Cardiac septum (tissue), 1 donor: ENCODE measurements at regions not wholly inside any gene's neighbourhood (a gene's known extent, or its start where the extent isn't known, plus 50 kb on each side); places are given as distances from the start of the nearest gene placed in this dataset.

ENCODE experiments used
- DNase-seq: peaks from one replicate; pipeline ENCODE4 v3.0.0-alpha.2; 2020; ENCODE audit warnings: low spot score
- intact Hi-C: fragments of 100-400 bp; cut with DNase I; formaldehyde crosslinking; loops from one replicate; pipeline ENCODE4 v1.14.0; 2022
- donor health status: DM: no; HTN: no; CAD: no.

DNA sequence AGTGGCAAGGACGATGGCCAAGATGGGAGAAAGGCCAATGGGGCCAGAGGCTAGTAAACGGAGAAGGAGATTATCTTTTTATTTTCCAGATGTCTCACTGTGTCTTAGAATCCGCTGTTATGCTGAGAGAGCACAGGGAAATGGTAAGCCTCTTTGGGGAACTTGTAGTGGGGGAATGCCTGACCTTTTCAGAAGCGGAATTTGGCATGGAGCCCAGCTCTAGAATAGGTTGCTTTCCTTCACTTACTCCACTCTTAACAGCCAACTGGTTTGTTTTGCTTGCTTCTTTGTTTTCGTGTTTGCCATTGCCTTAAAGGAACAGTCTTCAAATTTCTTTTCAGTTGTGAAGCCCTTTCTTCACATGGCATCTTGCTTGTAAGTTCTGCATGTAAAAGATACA is 316.2 kb upstream of the THRB start:
- no peak for DNase-seq
- intact Hi-C loops, result no loop called here

DNA sequence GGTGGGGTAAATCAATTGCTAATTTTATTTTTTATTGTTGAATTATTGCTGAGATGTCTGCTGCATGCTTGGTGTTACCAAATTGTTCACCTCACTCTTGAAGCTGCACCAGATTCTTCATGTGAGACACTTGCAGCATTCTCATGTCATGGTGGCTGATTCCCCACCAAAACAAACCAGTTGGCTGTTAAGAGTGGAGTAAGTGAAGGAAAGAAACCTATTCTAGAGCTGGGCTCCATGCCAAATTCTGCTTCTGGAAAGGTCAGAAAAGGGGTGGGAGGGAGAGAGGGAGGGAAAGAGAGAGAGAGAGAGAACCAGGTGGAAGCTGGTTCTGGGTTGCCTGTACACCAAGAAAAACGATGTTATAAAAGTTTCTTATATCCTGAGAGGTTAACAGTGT is 317.5 kb upstream of the THRB start:
- no peak for DNase-seq
- intact Hi-C loops, result no loop called here

DNA sequence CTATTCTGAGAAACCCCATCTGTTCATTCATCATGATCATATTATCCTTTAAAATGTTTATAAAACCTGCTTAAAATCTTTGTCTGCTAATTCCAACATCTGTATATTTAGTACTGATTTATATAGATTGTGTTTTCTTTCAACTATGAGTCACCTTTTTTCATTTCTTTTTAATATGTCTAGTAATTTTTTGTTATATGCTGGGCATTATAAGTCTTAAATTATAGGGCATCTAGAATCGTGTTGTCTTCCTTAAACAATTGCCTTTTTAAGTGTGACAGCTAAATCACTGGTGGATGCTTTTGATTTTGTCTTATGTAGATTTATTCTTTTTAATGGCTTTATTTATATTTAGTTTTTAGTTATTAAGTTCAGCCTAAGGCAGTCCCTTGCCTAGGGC is 323.4 kb upstream of the THRB start:
- no peak for DNase-seq

DNA sequence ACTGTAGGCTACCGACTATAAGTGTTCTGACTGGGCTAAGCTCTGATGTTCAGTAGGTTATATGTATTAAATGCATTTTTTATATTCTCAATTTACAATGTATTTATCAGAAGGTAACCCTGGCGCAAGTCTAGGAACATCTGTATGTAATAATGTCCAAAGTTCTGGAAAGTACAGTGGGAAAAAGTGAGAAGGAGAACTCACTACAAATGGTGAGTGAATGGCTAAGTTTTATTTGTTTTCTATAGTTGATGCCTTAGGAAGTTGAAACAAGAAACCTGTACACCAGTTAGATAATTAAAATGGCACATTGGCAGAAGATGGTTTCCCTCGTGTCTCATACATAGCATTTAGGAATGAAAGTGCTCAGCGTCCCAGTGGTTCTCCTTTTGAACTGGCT is 333.4 kb upstream of the THRB start:
- DNase-seq, result no peak
- intact Hi-C loops, result no loop called here

More for the DNA sequence above, 323.4 kb upstream of the THRB start:
- intact Hi-C loops, result no loop called here

DNA sequence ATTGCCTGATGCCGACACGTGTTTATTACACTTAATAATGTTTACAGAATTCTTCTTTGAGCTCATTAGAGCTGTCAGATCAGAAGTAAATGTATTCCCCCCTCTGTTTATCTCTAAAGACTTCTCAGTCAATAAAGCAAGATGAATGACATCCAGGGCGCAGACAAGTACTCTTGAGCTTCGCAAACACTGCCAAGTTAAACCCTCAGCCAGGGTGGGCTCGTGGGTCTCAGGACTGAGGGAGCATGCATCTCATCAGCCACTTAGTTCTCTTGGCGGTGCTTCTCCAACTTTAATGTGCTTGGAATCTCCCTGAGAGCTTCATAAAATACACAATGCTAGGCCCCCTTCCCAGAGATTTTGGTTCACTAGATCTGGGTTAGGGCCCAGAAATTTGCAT is 333.9 kb upstream of the THRB start:
- no peak for DNase-seq
- intact Hi-C loops, result no loop called here

DNA sequence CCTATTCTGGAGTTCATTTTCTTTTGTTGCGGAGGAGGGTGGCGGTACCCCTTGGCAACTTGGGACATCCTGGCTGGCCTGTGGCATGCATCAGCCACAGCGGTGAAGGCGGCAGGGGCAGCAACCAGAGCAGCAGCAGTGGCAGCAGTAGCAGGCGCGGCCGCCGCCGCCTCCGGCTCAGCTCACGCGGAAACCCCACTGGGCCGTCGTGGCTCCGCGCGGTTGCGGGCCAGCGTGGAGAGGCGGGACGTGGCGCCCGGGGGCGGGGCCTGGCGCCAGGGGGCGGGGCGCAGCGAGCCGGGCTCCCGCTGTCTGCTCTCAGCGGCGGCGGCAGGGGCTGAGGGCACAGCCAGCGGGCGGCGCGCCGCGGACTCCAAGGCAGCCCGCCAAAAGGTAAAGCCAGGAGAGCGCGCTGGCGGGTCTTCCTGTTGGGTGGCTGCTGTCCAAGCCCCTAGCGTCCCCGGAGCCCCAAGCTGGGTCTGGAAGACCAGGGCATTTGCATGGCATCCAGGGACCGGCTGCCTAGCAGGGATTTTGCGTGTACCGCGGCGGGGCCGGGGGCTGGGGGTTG is 334.4 kb upstream of the THRB start:
- DNase-seq, result no peak
- intact Hi-C loops, result no loop called here

DNA sequence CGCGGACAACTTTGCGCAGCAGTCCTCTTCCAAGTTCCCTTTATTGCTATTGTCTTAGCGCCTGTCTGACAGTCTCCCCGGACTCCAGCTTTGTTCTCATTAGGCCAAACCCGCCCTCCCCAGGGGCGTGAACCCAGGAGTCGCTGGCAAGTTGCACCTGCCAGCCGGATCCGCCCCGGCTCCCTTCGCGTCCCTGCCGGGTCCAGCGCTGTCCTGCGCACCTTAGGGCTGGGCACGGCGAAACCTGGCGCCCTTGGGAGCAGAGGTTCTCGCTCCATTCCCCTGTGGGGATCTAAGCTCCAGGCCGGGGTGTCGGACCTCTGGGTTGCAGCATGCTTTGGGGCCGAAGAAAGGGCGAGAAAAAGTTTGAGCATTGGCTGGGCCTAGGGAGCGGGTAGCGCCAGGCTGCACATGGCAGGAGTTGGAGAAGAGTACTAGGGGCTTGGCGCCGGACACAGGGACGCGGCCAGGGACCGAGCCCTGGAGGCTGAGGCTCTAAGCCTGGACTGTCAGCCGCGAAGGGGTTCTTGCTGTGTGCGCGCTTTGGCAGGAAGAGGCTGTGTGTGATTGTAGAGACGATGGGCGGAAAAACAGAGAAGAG is 335.1 kb upstream of the THRB start:
- intact Hi-C loops, result no loop called here
- no peak for DNase-seq

DNA sequence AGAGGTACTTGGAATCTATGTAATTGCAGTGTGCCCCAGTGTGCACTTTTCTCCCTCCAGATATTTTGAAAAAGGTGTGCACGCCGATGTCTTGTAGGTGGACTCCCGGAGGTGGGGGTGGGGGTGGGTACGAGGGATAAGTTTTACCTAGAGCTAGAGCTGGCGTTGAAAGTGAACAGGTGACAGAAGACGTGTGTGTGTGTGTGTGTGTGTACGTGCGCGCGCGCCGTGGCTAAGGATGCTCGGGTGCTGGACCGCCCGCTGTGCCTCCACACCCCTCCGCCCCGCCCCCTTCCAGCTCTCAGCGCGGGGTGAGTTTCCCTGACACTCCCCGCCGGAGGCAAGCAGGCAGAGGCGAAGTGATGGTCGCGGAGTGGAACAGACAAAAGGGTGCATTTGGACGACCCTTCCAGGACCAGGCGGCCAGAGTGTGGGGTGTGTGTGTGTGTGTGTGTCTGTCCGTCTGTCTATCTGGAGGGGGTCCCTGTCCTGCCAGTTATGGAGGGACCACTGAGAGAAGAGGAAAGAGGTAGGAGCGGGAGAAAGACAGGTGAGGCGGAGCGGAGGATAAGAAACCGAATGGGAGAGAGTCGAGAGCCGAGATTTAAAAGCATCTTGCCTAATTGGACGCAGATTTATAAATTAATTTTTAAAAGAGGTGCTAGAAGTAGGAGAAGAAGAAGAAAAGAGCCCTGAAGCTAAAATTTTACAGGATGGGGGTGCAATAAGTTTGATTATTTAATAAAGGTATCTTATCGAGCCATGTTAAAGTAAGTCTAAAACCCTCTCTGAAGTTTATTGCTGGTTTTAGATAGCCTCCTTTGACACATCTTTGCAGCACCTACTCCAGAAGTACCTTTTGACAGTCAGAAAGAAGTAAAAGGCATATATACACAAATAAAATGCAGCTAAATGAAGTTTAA is 335.8 kb upstream of the THRB start:
- DNase-seq, result no peak
- intact Hi-C loops, result no loop called here

DNA sequence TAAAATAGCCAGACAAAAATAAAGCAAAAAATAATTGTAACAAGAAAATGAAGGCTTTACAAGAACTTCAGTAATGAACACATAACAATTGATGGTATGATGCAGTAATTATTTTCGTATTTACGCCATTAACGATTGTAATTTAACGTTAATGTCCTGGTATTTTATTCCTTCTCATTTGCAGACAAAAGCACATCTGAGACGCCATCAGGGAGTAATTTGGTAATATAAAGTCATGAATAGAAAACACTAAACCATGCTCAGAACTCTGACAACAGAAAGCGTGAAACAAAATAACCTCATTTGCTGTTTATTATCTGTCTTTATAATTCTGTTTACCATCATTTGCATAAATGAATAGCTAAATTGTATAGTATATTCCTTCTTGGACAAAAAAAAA is 336.6 kb upstream of the THRB start:
- no peak for DNase-seq
- intact Hi-C loops, result no loop called here

DNA sequence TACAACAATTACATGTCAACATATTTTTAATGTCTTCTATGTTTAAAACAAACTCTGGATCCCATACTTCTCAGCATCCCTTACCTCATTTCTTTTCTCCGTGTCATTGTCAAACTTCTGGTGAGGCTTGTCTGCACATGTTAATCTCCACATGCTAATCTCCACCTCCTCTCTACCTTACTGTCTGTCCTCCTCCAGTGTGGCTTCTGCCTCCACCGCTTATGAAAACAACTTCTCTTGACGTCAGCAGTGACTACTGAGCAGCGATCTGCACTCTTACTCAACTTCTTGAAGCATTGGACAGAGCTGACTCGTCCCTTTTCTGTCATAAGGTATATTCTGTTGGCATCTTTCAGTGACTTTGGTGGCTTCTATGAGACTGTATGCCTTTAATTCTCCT is 338.2 kb upstream of the THRB start:
- intact Hi-C loops, result no loop called here

DNA sequence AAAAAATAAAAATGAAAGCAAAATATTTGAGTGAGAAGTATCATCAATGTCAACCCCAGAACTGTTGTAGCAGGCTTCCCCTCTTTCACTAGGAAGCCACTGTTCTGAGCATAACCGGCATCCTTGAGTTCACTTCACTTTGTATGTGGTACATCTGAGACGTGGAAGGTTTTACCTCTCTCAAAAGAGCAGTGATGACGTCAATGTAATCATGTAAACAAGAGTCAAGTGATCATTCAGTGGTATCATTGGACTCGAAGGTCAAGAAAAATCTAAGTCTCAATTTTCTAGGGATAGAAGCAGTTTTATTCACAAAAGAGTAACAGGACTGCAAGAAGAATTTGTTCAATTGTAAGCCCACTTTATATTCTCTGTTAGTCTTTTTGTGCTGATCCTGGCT is 339.8 kb upstream of the THRB start:
- no peak for DNase-seq
- intact Hi-C loops, result no loop called here

More for the DNA sequence above, 338.2 kb upstream of the THRB start:
- no peak for DNase-seq

DNA sequence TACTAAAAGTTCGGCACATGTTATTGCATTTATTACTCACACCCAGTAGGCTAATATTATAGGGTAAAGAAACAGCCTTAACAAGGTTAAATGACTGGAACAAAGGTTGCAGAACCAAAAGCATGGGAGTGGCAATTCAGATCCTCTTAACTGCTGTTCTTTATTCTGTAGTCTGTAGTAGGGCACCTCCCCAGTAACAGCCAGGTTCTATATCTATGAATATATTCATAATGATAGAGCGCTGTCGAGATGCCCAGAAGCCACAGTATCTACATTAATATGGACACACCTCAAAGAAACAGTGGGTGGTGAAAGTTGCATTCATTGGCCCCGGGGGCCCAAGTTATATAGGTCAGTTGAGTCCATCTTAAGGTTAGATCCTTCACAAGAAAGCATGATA is 340.9 kb upstream of the THRB start:
- intact Hi-C loops, result no loop called here
- DNase-seq, result no peak

DNA sequence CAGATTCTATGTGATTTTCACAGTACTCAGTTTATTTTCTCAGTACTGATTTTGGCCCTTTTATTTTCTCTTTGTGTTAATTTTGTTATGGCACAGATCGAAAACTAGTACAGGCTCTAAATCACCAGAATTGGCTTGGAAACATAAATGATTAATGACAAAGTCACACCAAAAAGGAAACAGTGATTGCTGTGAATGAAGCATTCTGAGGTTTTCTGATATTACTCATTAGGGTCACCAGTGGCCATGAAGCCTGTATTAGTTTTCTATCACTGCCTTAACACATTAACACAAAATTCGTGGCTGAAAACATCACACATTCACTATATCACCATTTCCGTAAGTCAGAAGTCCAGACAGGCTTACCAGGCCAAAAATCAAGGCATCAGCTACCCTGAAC is 343.0 kb upstream of the THRB start:
- intact Hi-C loops, result no loop called here
- DNase-seq, result no peak

DNA sequence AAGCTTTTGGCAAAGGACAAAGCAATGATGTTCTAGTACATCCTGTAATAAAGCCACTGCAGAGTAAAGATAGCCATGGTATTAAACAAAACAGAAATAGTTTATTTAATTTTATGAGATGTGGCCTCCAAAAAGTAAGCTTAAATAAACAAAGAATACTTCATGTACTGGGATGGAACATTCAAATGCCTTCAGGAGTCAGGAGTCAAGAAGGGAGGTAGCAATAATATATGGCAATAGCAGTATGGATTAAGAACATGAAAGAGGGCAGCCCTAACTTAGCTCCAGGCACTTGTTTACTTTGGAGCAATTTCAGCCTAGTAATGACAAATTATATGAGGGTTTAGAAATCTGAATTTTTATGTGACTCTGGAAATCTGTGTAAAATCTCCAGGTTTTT is 343.9 kb upstream of the THRB start:
- intact Hi-C loops, result no loop called here
- DNase-seq, result no peak

DNA sequence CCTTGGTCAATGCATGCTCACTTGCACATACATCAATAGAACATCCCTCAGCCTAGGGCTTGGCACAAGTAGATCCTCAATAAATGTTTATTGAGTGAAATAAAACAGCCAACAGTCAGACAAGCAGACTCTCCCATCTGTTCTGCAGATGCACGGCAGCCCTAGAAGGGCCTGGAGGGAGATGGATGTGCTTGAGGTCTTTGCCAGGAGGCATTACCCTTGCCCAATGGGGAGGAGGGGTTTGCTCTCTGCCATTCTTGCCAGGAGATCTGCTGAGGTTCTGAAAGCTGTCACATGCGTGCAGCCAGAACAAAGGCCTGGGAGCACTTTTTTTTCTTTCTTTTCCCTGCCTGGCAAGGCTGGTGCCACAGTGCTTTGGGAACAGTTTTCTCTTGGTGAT is 349.3 kb upstream of the THRB start:
- no peak for DNase-seq
- intact Hi-C loops, result no loop called here

DNA sequence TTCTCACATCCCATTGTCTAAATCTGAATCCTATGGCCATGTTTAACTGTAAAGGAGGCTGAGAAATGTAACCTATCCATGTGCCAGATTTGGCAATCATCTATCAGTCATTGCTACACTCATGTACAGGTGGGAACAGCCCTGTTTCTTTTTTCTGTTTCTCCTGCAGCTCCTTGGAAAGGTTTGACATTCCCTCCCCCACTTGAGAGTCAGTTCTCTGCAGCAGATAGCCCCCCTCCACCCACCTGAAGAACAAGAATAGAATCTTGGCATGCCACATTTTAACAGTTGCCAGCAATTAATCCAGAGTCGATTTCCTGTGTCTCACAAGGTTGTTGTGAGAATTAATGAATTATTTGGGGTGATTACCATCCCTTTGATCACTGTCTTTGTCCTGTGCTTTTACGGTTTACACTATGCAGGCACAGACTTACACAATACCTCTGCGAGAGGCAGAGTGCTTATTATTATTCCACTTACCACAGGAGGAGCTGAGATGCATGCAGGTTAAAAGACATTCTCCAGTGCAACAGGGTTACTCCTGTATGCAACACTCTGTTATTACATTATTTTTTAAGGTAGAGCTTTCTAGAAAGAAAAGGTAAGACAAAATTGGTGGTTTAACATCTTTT is 351.0 kb upstream of the THRB start:
- no peak for DNase-seq
- intact Hi-C loops, result no loop called here

DNA sequence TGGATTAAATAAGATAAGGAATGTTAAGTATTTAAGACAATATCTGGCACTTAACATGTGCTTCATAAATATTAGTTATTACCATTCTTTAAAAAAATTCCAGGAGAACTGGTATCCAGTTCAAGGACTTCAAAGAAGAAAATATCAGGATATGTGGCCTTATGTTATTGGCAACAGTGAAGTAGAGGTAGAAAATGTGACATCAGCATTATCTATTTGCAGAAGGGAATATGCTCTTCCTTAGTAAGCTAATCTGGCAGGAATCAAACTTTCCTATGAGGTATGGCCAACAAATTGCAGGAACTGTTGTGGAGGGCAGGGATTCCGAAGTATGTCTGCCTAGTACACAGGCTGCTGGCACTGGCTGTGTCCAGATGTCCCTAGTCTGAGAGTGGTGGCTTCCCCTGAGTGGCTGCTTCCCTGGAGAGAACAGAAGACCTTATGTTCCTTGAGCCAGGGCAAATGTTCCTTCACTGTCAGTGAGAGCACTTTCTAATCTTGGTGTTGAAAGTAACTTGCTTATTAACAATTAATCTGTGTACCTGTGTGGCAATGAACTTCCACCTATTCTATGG is 351.7 kb upstream of the THRB start:
- intact Hi-C loops, result no loop called here
- DNase-seq, result no peak

DNA sequence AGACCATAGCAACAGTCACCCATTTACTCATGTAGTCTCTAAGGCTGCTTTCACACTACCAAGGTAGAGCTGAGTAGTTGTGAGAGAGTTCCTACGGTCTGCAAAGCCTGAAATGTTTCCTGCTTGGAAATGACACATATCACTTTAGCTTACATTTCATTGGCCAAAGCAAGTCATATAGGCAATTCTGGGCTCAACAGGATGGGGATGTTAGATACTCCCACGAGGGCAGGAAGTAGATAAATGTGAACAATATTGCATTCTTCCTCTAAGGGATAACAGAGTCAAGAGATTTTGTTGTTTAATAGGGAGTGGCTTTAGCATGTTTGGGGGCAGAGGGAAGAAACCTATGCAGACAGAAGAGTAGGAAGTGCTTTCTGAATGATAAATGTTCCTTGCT is 355.6 kb upstream of the THRB start:
- no peak for DNase-seq
- intact Hi-C loops, result no loop called here

DNA sequence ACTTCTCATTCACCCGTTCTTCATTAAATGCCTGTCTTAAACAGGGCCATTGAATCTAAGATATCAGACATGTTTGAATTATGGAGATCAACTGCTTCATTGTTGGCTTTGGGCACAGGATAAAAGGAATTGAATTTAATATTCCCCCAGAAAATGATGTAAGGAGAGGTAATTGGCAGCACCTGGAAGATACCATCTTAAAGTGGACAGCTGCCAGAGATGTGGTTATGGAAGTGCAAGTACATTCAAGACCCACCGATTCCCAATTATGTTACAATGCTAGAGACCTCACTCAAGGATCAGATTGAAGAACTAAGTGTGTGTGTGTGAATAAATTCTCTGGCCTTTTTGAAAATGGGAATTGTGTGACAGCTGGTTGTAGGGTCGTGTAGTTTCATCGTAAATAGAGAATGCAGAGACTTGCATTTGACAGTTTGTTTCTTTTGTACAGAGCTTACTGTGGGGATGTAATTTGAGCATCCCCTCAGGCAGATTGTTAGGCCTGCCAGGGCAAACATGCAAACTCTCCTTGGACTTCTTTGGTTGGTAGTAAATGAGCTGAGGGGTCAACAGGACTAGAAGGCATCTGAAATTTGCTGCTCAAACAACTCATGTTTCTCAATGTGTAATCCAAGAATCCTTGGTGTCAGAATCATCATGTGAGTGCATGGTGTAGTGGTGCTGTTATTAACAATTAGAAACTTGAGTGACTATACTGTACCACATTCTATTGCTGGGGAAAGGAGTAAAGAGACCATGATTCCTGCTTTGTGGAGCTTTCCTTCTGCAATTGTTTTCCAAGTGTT is 359.2 kb upstream of the THRB start:
- no peak for DNase-seq
- intact Hi-C loops, result no loop called here

DNA sequence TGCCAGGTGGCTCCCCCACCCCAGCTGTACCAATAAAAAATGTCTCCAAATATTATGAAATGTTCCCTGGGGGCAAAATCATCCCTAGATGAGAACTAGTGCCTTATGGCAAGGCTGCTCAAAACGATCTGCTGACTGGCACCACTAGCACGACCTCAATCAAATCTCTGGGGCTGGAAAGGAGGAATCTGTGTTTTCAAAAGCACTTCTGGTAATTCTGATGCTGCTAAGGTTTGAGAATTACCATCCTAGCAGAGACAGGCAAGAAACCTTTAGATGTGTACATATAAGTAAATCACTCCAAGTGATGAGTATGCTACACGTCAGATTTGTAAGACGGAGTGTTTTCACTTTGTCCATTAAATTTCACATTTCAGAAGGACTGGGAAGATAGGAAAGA is 360.1 kb upstream of the THRB start:
- DNase-seq, result no peak

More for the DNA sequence above, 360.1 kb upstream of the THRB start:
- intact Hi-C loops, result no loop called here
